22Rv1 (cell line): ENCODE measurements at regions not wholly inside any gene's neighbourhood (a gene's known extent, or its start where the extent isn't known, plus 50 kb on each side); places are given as distances from the start of the nearest gene placed in this dataset.

Experiments used
- ZFX ChIP-seq: fragments of 450-650 bp; IDR thresholded peaks from 2 replicates; pipeline ENCODE4 v1.6.1; 2017; ENCODE audit warnings: antibody characterized with exemption, borderline replicate concordance
- TF ChIP-seq, protein P1 (sequence below): fragments of 450-650 bp; IDR thresholded peaks from 2 replicates; pipeline ENCODE4 v1.5.1; 2017; ENCODE audit warnings: mild to moderate bottlenecking

DNA sequence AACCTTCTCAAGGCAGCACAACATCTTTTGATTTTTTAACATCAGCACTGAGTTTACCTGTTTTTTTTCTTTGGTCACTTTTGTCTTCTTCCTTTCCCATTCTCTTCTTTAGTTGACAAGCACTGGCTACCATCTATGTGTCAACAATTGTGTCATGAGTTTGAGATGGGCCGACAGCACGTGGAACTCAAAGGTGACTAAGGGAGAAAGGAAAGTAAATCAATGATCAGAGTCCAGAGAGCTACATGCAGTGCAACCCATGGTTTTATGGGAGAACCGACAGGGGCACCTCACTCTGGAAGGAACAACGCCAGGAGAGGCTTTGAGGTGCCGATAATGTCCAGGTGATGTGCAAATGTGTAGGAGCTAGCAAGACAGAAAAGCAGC is 755.5 kb downstream of the RNF144A start:
- TF ChIP-seq, protein P1, sequence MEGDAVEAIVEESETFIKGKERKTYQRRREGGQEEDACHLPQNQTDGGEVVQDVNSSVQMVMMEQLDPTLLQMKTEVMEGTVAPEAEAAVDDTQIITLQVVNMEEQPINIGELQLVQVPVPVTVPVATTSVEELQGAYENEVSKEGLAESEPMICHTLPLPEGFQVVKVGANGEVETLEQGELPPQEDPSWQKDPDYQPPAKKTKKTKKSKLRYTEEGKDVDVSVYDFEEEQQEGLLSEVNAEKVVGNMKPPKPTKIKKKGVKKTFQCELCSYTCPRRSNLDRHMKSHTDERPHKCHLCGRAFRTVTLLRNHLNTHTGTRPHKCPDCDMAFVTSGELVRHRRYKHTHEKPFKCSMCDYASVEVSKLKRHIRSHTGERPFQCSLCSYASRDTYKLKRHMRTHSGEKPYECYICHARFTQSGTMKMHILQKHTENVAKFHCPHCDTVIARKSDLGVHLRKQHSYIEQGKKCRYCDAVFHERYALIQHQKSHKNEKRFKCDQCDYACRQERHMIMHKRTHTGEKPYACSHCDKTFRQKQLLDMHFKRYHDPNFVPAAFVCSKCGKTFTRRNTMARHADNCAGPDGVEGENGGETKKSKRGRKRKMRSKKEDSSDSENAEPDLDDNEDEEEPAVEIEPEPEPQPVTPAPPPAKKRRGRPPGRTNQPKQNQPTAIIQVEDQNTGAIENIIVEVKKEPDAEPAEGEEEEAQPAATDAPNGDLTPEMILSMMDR: no peak
- TF ChIP-seq ZFX: no peak
